ENCODE measurements at regions not wholly inside any gene's neighbourhood (a gene's known extent, or its start where the extent isn't known, plus 50 kb on each side); places are given as distances from the start of the nearest gene placed in this dataset.

GRCh38 chr1:38600905-38601304, 258.7 kb downstream of the RRAGC start:
- no peak for TF ChIP-seq CTCF (IDR thresholded peaks at IDR 0.05; ENCODE audit: low read depth, low read length)
- no peak for DNase-seq (ENCODE audit: low read depth, low spot score)
- in situ Hi-C loops (cut with HindIII; ENCODE audit: low sequenced_read_pairs), result no loop called here

GRCh38 chr1:38600286-38600685, 259.3 kb downstream of the RRAGC start:
- H3K4me3 ChIP-seq (ENCODE audit: low read depth, low read length), result no peak overlapping the region
- in situ Hi-C loops (cut with HindIII; ENCODE audit: low sequenced_read_pairs), result no loop called here
- no peak for DNase-seq (ENCODE audit: low read depth, low spot score)
- no peak for TF ChIP-seq CTCF (IDR thresholded peaks at IDR 0.05; ENCODE audit: low read depth, low read length)

More at GRCh38 chr1:38600905-38601304, 258.7 kb downstream of the RRAGC start:
- H3K4me3 ChIP-seq (ENCODE audit: low read depth, low read length), result no peak overlapping the region

- no peak for DNase-seq (ENCODE audit: low read depth, low spot score)
- H3K4me3 ChIP-seq (ENCODE audit: low read depth, low read length), result no peak overlapping the region
- in situ Hi-C loops (cut with HindIII; ENCODE audit: low sequenced_read_pairs), result no loop called here
- no peak for TF ChIP-seq CTCF (IDR thresholded peaks at IDR 0.05; ENCODE audit: low read depth, low read length)
Measured at GRCh38 chr1:38598118-38598517, 261.5 kb downstream of the RRAGC start.

GRCh38 chr1:38589036-38589435, 270.5 kb downstream of the RRAGC start:
- no peak for DNase-seq (ENCODE audit: low read depth, low spot score)
- in situ Hi-C loops (cut with HindIII; ENCODE audit: low sequenced_read_pairs), result no loop called here
- H3K4me3 ChIP-seq (ENCODE audit: low read depth, low read length), result no peak overlapping the region
- no peak for TF ChIP-seq CTCF (IDR thresholded peaks at IDR 0.05; ENCODE audit: low read depth, low read length)

GRCh38 chr1:38587766-38588165, 271.8 kb downstream of the RRAGC start:
- in situ Hi-C loops (cut with HindIII; ENCODE audit: low sequenced_read_pairs), result no loop called here
- no peak overlapping the region for H3K4me3 ChIP-seq (ENCODE audit: low read depth, low read length)
- TF ChIP-seq CTCF (IDR thresholded peaks at IDR 0.05; ENCODE audit: low read depth, low read length), result no peak
- no peak for DNase-seq (ENCODE audit: low read depth, low spot score)

GRCh38 chr1:38586993-38587646, 272.5 kb downstream of the RRAGC start:
- in situ Hi-C loops (cut with HindIII; ENCODE audit: low sequenced_read_pairs), result no loop called here
- no peak overlapping the region for H3K4me3 ChIP-seq (ENCODE audit: low read depth, low read length)
- TF ChIP-seq CTCF (IDR thresholded peaks at IDR 0.05; ENCODE audit: low read depth, low read length), result peak; percentile 83
- DNase-seq (ENCODE audit: low read depth, low spot score), result no peak

Measured in astrocyte of the spinal cord (primary cell).